ENCODE measurements at regions not wholly inside any gene's neighbourhood (a gene's known extent, or its start where the extent isn't known, plus 50 kb on each side); places are given as distances from the start of the nearest gene placed in this dataset.

GRCh38 chr1:116314305-116314919 lies 58.6 kb upstream of the ATP1A1 start (continued):
- TF ChIP-seq, protein P1, sequence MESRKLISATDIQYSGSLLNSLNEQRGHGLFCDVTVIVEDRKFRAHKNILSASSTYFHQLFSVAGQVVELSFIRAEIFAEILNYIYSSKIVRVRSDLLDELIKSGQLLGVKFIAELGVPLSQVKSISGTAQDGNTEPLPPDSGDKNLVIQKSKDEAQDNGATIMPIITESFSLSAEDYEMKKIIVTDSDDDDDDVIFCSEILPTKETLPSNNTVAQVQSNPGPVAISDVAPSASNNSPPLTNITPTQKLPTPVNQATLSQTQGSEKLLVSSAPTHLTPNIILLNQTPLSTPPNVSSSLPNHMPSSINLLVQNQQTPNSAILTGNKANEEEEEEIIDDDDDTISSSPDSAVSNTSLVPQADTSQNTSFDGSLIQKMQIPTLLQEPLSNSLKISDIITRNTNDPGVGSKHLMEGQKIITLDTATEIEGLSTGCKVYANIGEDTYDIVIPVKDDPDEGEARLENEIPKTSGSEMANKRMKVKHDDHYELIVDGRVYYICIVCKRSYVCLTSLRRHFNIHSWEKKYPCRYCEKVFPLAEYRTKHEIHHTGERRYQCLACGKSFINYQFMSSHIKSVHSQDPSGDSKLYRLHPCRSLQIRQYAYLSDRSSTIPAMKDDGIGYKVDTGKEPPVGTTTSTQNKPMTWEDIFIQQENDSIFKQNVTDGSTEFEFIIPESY (CRISPR knock-in tag; IDR thresholded peaks at IDR 0.05), result no peak
- TF ChIP-seq RBM39 (IDR thresholded peaks at IDR 0.05; ENCODE audit: low read depth, low read length, poor library complexity, severe bottlenecking), result no peak
- no peak for TF ChIP-seq SP1 (IDR thresholded peaks at IDR 0.05)
- no peak for TF ChIP-seq SP1 (CRISPR knock-in tag; IDR thresholded peaks at IDR 0.05)
- TF ChIP-seq ZNF672 (CRISPR knock-in tag; IDR thresholded peaks at IDR 0.05), result no peak
- no peak for TF ChIP-seq HNRNPL (IDR thresholded peaks at IDR 0.05; ENCODE audit: low read depth, low read length)
- no peak for TF ChIP-seq CBX1 (IDR thresholded peaks at IDR 0.05; ENCODE audit: low read depth)
- TF ChIP-seq CREM (IDR thresholded peaks at IDR 0.05), result peak; percentile 30; the same call in 1 of the 2 replicates
- TF ChIP-seq CREM (CRISPR knock-in tag; IDR thresholded peaks at IDR 0.05), result no peak
- TF ChIP-seq PHF20 (CRISPR knock-in tag; IDR thresholded peaks at IDR 0.05), result no peak
- no peak for TF ChIP-seq HDAC6 (IDR thresholded peaks at IDR 0.05; ENCODE audit: low read depth, low read length)
- TF ChIP-seq, protein P2, sequence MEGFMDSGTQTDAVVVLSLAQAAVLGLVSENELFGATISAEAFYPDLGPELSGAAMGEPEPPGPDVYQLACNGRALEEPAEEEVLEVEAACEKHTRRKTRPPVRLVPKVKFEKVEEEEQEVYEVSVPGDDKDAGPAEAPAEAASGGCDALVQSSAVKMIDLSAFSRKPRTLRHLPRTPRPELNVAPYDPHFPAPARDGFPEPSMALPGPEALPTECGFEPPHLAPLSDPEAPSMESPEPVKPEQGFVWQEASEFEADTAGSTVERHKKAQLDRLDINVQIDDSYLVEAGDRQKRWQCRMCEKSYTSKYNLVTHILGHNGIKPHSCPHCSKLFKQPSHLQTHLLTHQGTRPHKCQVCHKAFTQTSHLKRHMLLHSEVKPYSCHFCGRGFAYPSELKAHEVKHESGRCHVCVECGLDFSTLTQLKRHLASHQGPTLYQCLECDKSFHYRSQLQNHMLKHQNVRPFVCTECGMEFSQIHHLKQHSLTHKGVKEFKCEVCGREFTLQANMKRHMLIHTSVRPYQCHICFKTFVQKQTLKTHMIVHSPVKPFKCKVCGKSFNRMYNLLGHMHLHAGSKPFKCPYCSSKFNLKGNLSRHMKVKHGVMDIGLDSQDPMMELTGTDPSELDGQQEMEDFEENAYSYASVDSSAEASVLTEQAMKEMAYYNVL (CRISPR knock-in tag; IDR thresholded peaks at IDR 0.05; ENCODE audit: borderline replicate concordance), result peak; percentile 65; the same call in 1 of the 2 replicates
- TF ChIP-seq ZSCAN31 (CRISPR knock-in tag; IDR thresholded peaks at IDR 0.05; ENCODE audit: low read depth), result no peak
- TF ChIP-seq SRY (CRISPR knock-in tag; IDR thresholded peaks at IDR 0.05), result no peak
- no peak for TF ChIP-seq DR1 (CRISPR knock-in tag; IDR thresholded peaks at IDR 0.05)
- TF ChIP-seq HNRNPK (IDR thresholded peaks at IDR 0.05; ENCODE audit: low read depth, low read length, poor library complexity, severe bottlenecking), result no peak
- no peak for TF ChIP-seq ZNF512B (CRISPR knock-in tag; IDR thresholded peaks at IDR 0.05; ENCODE audit: borderline replicate concordance)
- TF ChIP-seq NFKBIZ (CRISPR knock-in tag; IDR thresholded peaks at IDR 0.05), result no peak
- no peak for TF ChIP-seq ZNF616 (CRISPR knock-in tag; IDR thresholded peaks at IDR 0.05; ENCODE audit: low read depth)
- peak in 1 of 2 experiments; percentile 86; a peak in 2 of 4 replicates for TF ChIP-seq EP300 (IDR thresholded peaks at IDR 0.05; ENCODE audit: low read depth in 2 of 2, low read length in 2 of 2)
- no peak for TF ChIP-seq EP300 (CRISPR knock-in tag; IDR thresholded peaks at IDR 0.05; ENCODE audit: borderline replicate concordance)
- TF ChIP-seq TBP (CRISPR knock-in tag; IDR thresholded peaks at IDR 0.05), result no peak
- no peak for TF ChIP-seq ZNF563 (CRISPR knock-in tag; IDR thresholded peaks at IDR 0.05)
- TF ChIP-seq ASH2L (IDR thresholded peaks at IDR 0.05; ENCODE audit: insufficient read length, low read depth, low read length), result no peak
- TF ChIP-seq NCOA1 (CRISPR knock-in tag; IDR thresholded peaks at IDR 0.05), result no peak
- TF ChIP-seq ZNF496 (CRISPR knock-in tag; IDR thresholded peaks at IDR 0.05; ENCODE audit: insufficient replicate concordance), result no peak
